Gastrocnemius medialis (tissue), 4 donors: ENCODE measurements at regions not wholly inside any gene's neighbourhood (a gene's known extent, or its start where the extent isn't known, plus 50 kb on each side); places are given as distances from the start of the nearest gene placed in this dataset.

Experiments
- ATAC-seq, 2 donors: fragments of 150-250 bp; one replicate each; pipeline ENCODE4 v1.9.1; 2016
- DNase-seq, 2 donors: peaks; one replicate each; pipeline ENCODE4 v3.0.0-alpha.2; 2019
- H3K27ac ChIP-seq, 4 donors: fragments of 200-600 bp; sonication (generic); 1 replicate in 1 of 4; 2 replicates in 3 of 4; pipeline ENCODE4 v1.5.1; 2016 to 2018; ENCODE audit warnings: mild to moderate bottlenecking in 2 of 4, moderate library complexity in 1 of 4
- H3K27me3 ChIP-seq, 3 donors: fragments of 200-600 bp; sonication (generic) in 2 of 3; 1 replicate in 1 of 3; 2 replicates in 2 of 3; pipeline versions ENCODE4 v1.5.1 to v1.6.0; 2016 to 2019; ENCODE audit warnings: mild to moderate bottlenecking in 1 of 3, moderate library complexity in 1 of 3
- H3K36me3 ChIP-seq, 2 donors: fragments of 200-600 bp; sonication (generic) in 1 of 2; one replicate each; pipeline ENCODE4 v1.5.1; 2017 to 2018
- H3K4me1 ChIP-seq, 2 donors: fragments of 200-600 bp; sonication (generic) in 1 of 2; one replicate each; pipeline ENCODE4 v1.5.1; 2016 to 2017; ENCODE audit warnings: mild to moderate bottlenecking in 2 of 2
- H3K4me3 ChIP-seq, 4 donors: fragments of 200-600 bp; sonication (generic) in 3 of 4; 1 replicate in 1 of 4; 2 replicates in 3 of 4; pipeline ENCODE4 v1.5.1; 2016 to 2019; ENCODE audit warnings: mild to moderate bottlenecking in 2 of 4
- H3K9me3 ChIP-seq, 3 donors: fragments of 200-600 bp; sonication (generic) in 2 of 3; 1 replicate in 1 of 3; 2 replicates in 2 of 3; pipeline ENCODE4 v1.5.1; 2016 to 2019
- POLR2A ChIP-seq, 2 donors: fragments of 450-650 bp; IDR thresholded peaks; one replicate each; pipeline ENCODE4 v1.6.1; 2017; ENCODE audit warnings: antibody characterized with exemption in 2 of 2, mild to moderate bottlenecking in 2 of 2, moderate library complexity in 2 of 2
- in situ Hi-C, 4 donors: fragments of 200-750 bp; cut with MboI; loops; one replicate each; pipeline versions ENCODE4 v1.15.0 to v1.8.0; 2017; ENCODE audit warnings: low sequenced_read_pairs in 4 of 4
- intact Hi-C: fragments of 100-400 bp; cut with DNase I; formaldehyde crosslinking; loops from one replicate; pipeline ENCODE4 v1.15.1; 2023; ENCODE audit warnings: low total_unique reads
- TF ChIP-seq, protein P1 (sequence below), 5 experiments: fragments of 450-650 bp in 3 of 5; fragments of 200-600 bp in 2 of 5; sonication (generic) in 2 of 5; IDR thresholded peaks in 4 of 5; conservative IDR thresholded peaks in 1 of 5; 1 replicate in 4 of 5; 2 replicates in 1 of 5; pipeline ENCODE4 v1.5.1; 2016 to 2019; ENCODE audit warnings: antibody characterized with exemption in 5 of 5, mild to moderate bottlenecking in 3 of 5, moderate library complexity in 3 of 5

DNA sequence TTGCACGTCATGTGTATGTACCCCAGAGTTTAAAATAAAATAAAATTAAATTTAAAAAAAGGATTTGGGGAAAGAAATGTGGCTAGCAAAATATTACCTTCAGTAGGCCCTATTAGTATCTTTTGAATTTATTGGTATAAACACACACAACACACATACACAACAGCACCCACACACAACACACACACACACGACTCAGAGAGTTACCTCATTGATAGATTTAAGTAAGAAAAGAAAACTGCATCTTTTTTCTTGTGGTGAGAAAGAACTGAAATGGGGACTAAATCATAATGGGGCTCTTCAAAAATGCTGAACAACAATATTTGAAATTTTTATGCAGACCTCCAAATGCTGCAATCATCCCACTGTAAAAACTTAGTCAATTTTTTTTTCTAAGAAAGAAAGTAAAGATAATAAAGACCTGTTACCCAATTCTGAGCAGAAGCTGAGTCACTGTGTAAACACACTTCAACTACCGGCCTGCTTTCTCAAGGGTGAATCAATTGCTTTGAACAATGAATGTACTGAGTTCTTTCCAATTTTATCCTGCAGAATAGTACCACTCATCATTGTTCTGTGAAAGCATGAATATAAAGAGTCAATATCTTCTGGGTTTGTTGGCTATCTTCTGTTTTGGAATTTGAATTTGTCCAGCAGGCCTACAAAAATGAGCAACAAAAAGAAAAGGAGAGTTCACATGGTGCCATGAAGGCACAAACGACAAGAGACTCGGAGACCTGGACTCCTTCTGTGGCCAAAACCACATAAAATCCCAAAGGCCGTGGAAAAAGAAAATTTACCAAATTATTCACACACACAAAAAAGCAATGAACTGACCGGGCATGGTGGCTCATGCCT is 57.9 kb upstream of the CCNG1 start:
- Histone ChIP-seq H3K27me3 (no peaks in the 10 kb centered on the region), H3K4me3 (no peak overlapping the region), H3K9me3 (no peaks in the 10 kb centered on the region), H3K4me1 (no peaks in the 10 kb centered on the region), H3K27ac (no peak overlapping the region), H3K36me3 (no peaks in the 10 kb centered on the region)
- in situ Hi-C loops: no loop called here
- DNase-seq: no peak
- TF ChIP-seq, protein P1, sequence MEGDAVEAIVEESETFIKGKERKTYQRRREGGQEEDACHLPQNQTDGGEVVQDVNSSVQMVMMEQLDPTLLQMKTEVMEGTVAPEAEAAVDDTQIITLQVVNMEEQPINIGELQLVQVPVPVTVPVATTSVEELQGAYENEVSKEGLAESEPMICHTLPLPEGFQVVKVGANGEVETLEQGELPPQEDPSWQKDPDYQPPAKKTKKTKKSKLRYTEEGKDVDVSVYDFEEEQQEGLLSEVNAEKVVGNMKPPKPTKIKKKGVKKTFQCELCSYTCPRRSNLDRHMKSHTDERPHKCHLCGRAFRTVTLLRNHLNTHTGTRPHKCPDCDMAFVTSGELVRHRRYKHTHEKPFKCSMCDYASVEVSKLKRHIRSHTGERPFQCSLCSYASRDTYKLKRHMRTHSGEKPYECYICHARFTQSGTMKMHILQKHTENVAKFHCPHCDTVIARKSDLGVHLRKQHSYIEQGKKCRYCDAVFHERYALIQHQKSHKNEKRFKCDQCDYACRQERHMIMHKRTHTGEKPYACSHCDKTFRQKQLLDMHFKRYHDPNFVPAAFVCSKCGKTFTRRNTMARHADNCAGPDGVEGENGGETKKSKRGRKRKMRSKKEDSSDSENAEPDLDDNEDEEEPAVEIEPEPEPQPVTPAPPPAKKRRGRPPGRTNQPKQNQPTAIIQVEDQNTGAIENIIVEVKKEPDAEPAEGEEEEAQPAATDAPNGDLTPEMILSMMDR (IDR thresholded peaks at IDR 0.05 in 4 of 5, conservative IDR thresholded peaks at IDR 0.05 in 1 of 5): no peak
- TF ChIP-seq POLR2A (IDR thresholded peaks at IDR 0.05): no peak
- intact Hi-C loops: no loop called here
- ATAC-seq: no peak

DNA sequence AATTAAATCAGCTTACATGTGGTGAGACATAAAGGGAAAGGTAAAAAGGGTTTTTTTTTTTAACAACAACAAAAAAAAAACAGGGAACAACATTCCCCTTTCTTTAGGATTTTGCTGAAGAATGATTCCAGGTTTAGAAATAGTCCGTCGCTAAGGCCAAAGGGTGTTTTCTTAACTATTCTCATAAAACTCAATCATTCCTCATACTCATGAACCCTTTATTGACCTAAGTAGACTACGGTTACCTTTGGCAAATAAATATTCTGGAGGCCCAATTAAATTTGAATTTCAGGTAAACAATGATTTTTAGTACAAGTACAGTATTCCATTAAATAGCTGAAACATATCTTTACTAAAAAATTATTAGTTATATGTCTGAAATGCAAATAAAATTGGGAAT is 55.6 kb upstream of the CCNG1 start:
- no peak for ATAC-seq
- DNase-seq: no peak

DNA sequence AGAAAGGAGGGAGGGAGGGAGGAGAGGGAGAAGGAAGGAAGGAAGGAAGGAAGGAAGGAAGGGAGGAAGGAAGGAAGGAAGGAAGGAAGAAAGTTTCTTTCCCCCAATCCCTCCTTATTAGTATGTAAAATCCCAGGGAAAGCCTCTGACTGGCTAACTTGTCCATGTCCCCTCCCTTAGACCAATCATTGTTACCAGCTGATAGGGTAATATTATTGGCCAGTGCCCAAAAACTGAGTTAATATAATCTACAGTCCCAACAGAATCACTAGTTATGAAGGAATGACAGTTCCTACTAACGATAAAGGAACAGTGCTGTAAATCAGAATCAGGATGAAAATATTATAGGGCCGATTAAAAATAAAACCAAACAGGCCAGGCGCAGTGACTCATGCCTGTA is 53.6 kb upstream of the CCNG1 start:
- Histone ChIP-seq H3K4me3 (no peak overlapping the region), H3K36me3 (no peaks in the 10 kb centered on the region), H3K27me3 (no peaks in the 10 kb centered on the region), H3K27ac (no peak overlapping the region), H3K9me3 (no peaks in the 10 kb centered on the region), H3K4me1 (peaks cover 0 to 8% of the 10 kb centered on the region in 2 donors)
- DNase-seq (no peak), ATAC-seq (no peak)
- in situ Hi-C loops: no loop called here
- intact Hi-C loops: no loop called here
- no peak for TF ChIP-seq POLR2A (IDR thresholded peaks at IDR 0.05)
- TF ChIP-seq, protein P1 (IDR thresholded peaks at IDR 0.05 in 4 of 5, conservative IDR thresholded peaks at IDR 0.05 in 1 of 5): no peak

More for the DNA sequence above, 55.6 kb upstream of the CCNG1 start:
- intact Hi-C loops: no loop called here
- Histone ChIP-seq H3K36me3 (no peaks in the 10 kb centered on the region), H3K27me3 (no peaks in the 10 kb centered on the region), H3K27ac (no peak overlapping the region), H3K9me3 (no peaks in the 10 kb centered on the region), H3K4me3 (no peak overlapping the region), H3K4me1 (peaks cover 0 to 8% of the 10 kb centered on the region in 2 donors)
- in situ Hi-C loops: no loop called here
- no peak for TF ChIP-seq POLR2A (IDR thresholded peaks at IDR 0.05)
- TF ChIP-seq, protein P1 (IDR thresholded peaks at IDR 0.05 in 4 of 5, conservative IDR thresholded peaks at IDR 0.05 in 1 of 5): no peak

DNA sequence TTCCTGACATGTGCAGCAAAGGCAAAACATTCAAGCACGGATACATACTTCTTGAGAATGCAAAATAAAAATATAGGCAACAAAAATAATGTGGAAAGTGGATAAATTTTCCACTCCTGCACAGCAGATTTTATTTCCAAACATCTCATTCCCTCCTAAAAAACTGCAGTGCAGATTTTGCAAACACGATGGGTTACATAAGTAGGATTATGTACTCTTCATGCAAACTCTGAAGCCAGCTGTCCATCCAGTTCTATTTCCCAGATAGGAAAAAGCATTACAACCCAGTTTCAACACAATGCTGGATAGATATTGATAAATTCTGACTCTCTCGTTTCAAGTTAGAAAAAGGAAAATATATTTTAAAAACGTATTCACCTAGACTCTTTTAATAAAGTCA is 52.7 kb upstream of the CCNG1 start:
- intact Hi-C loops (no loop called here), in situ Hi-C loops (no loop called here)
- Histone ChIP-seq H3K4me3 (no peak overlapping the region), H3K27ac (no peak overlapping the region), H3K9me3 (no peaks in the 10 kb centered on the region), H3K27me3 (no peaks in the 10 kb centered on the region), H3K36me3 (no peaks in the 10 kb centered on the region), H3K4me1 (peaks cover 0 to 8% of the 10 kb centered on the region in 2 donors)
- DNase-seq: no peak
- no peak for TF ChIP-seq POLR2A (IDR thresholded peaks at IDR 0.05)
- TF ChIP-seq, protein P1 (IDR thresholded peaks at IDR 0.05 in 4 of 5, conservative IDR thresholded peaks at IDR 0.05 in 1 of 5): no peak
- ATAC-seq: no peak
